SKM-1 treated with dmso at 0.1 percent for 144 hours (cell line): ENCODE measurements at regions not wholly inside any gene's neighbourhood (a gene's known extent, or its start where the extent isn't known, plus 50 kb on each side); places are given as distances from the start of the nearest gene placed in this dataset.

Source experiments
- DNase-seq: peaks from one replicate; lab custom pipeline; 2025; ENCODE audit not compliant: unreplicated experiment; lab: John Stamatoyannopoulos, UW

GRCh38 chr14:59091976-59092375, 96.5 kb upstream of the DAAM1 start:
- DNase-seq, result no peak

DNA sequence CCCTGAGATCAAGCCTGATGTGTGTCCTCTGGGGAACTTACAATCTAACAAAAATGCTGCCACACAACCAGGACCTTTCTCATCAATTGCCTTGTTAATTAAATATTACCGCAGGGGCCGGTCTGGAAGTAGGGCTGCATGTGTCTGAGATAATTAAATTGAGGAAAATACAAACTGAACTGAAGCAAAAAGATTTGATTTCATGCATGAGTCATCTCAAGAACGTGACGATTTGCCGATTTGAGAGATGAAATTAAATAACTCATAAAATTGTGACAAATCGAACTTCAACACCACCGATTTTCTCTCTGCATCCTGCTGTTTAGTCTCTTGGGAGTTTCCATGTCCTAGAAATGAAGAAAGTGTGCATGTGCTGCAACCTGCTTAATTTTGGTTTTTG, 94.6 kb upstream of the DAAM1 start:
- no peak for DNase-seq

DNA sequence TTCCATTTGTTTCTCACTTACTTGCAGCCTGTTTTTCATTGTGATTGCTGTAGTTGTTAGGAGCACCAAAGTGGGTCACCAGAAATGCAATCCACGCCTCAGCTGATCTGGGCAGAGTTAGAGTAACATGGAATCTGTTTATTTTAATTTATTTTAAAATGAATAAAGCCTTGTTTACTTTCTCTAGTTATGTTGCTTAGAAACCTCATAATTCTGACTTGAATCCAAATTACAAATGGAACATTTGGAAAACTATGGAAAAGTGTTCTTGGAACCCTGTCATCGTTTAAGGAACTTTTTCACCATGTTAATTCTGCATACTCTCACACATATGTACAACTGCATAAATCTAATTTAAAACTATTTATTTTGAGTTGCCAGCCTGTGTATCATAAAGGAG, 92.2 kb upstream of the DAAM1 start:
- no peak for DNase-seq

GRCh38 chr14:59097681-59098080, 90.8 kb upstream of the DAAM1 start:
- DNase-seq, result no peak

DNA sequence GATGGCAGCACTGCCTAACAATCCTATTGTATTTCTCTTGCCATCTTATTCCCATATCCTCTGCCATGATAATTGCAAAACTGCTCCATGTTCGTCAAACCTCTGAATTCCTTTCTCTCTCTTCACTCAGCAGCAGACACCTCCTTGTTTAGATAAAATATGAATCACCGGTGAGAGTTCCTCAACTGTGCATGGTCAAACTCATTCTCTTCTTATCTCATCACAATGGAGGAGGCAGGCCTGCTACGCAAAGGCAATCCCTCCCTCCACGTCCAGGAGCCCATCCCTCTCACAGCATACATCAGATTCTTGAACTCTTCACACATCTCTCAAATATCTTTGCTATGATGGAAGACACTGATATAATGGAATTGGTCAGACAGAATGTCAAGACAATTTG, 90.1 kb upstream of the DAAM1 start:
- DNase-seq, result no peak

DNA sequence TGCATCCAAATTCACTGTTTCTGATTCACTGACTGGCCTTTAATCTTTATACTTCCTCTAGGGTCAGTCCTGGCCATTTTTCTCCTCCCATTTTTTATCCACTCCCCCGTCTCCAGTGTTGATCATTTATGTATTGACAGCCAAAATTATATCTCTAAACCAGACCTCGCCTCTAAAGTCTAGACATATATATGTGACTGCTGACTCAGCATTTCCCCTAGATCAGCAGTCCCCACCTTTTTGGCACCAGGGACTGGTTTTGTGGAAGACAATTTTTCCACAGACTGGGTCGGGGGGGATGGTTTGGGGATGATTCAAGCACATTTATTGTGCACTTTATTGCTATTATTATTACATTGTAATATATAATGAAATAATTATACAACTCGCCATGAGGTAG, 88.3 kb upstream of the DAAM1 start:
- no peak for DNase-seq

- no peak for DNase-seq
Measured at GRCh38 chr14:59101476-59101875, 87.0 kb upstream of the DAAM1 start.

GRCh38 chr14:59103396-59103795, 85.1 kb upstream of the DAAM1 start:
- no peak for DNase-seq

DNA sequence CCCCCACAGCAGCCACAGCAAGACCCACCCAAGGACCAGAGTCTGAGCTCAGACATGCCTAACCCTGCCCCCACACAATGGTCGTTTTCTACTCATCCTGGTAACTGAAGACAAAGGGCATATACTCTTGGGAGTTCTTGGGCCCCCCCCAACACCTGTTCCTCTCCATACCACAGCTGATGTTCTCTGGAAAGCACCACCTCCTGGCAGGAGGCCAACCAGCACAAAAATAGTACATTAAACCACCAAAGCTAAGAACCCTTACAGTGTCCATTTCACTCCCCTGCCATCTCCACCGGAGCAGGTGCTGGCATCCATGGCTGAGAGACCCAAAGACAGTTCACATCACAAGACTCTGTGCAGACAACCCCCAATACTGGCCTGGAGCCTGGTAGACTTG, 80.6 kb upstream of the DAAM1 start:
- DNase-seq, result no peak

- DNase-seq, result no peak
Measured at GRCh38 chr14:59116984-59117415, 71.5 kb upstream of the DAAM1 start.

- DNase-seq, result no peak
Measured at GRCh38 chr14:59117754-59118528, 70.5 kb upstream of the DAAM1 start.

- no peak for DNase-seq
Measured at GRCh38 chr14:59120921-59121320, 67.5 kb upstream of the DAAM1 start.

DNA sequence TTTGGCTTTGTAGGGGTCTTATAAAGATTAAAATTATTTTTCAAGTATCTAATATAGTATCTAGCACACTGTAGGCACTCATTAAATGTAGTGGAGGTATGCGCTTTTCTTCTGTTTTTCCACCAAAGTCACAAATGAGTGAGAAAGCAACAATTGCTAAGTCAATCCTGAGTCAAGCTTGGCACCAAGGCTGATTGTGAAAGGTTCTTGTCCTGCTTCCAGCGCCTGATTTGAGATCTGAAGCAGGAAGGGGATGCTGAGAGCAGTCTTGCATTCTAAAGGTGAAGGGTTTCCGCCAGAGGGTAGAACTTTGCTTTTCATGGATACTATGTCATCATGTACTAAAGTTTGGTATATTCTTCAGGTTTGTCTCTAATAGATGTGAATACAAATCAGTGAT, 64.9 kb upstream of the DAAM1 start:
- DNase-seq, result no peak

DNA sequence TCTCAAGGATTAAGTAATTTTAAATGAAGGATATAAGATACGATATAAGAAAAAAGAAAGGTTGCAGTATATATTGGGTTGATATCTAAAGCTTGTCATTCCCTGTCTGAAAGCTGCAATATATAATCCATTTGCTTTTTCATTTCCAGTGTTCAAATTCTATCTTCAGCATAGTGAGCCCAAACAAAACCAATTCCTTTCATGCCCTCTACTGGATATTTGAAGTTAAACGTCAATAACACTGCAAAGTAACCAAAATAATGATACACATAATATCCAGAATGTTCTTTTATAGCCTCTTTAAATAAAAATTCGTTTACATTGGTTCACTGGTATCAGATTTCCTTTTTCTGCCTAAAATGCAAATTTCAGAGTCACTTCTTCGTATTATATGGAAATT, 64.5 kb upstream of the DAAM1 start:
- DNase-seq, result no peak

GRCh38 chr14:59125156-59125555, 63.3 kb upstream of the DAAM1 start:
- no peak for DNase-seq

GRCh38 chr14:59126714-59127436, 61.6 kb upstream of the DAAM1 start:
- DNase-seq, result no peak

- DNase-seq, result no peak
Measured at GRCh38 chr14:59127437-59127732, 61.1 kb upstream of the DAAM1 start.

GRCh38 chr14:59130462-59130861, 58.0 kb upstream of the DAAM1 start:
- DNase-seq, result no peak

DNA sequence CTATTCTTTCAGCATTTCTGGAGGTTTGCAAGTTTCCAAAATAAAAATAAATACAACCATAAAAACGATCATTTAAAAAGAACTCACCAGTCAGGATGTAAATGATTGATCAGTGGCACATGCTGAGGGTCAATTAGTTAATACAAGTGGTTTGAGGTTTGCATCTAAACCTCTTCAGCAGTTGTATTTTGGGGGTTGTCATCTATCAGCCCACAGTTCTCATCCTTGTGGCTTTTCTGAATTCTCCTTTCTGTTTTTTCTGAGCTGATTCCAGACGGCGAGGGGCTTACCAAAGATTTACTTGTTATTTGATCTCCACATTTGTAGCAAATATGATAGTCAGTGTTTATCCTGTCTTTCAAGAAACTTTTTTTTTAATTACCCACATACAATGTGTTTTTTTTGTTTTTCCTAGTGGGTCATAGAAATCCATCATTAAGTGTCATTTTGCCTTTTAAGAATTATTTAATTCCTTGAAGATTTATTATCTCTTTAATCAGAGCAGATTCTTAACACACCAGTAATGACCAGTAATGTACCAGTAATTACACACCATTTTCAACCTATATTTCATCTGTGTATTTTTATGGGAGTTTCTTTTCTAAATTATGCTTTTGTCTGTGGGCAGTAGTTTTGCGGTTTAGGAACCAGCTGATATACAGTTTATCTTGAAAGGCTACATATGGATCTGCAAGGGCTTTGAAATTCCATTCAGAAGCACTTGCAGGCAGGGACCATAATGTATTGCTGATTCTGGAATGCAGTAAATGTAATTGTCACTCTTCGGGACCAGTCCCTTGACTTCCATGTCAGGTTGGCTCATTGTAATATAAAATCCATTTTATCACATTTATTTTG, 56.3 kb upstream of the DAAM1 start:
- DNase-seq, result no peak

DNA sequence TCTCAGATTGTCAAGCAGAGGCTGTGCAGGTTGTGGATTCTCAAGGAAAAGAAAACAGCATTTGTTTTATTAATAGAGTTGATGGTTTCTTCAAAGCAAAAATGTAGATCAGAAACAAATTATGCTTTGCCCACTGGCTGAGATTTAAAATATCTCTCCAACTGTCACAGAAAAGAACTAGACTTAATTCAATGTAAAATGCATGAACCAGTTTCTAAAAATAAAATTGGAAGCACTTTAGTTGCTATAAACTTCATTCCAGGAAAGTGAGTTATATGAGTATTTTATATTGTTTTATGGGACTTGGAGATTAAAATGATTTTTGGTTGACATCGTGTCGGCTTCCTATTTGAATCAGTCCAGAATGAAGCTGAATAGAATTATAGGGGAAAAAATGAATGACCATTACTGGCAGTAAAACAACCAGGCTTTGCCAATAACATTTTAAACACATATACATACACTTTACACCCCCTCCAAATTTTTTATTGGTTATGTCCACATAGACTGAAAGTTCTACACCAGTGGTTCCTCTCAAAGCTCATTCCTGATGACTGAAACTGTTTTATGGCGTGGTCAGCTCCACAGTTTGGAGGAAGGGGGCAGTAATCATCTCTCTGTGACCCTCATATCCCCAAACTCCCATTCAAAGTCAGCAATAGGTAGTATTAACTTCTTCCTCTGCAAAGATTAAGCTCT, 55.5 kb upstream of the DAAM1 start:
- no peak for DNase-seq

GRCh38 chr14:59133709-59134108, 54.8 kb upstream of the DAAM1 start:
- no peak for DNase-seq
